ENCODE measurements at regions not wholly inside any gene's neighbourhood (a gene's known extent, or its start where the extent isn't known, plus 50 kb on each side); places are given as distances from the start of the nearest gene placed in this dataset.

- no peak for TF ChIP-seq REST (IDR thresholded peaks at IDR 0.05; ENCODE audit: low read depth, low read length)
- no peak for TF ChIP-seq FOXK2 (IDR thresholded peaks at IDR 0.05)
- no peak for TF ChIP-seq NRF1 (conservative IDR thresholded peaks at IDR 0.05; ENCODE audit: low read depth, low read length)
- TF ChIP-seq RELB (IDR thresholded peaks at IDR 0.05; ENCODE audit: low read depth) = no peak
- 0 out of 2 replicates have a peak, but pooled peaks have one; percentile 42 for TF ChIP-seq TCF12 (IDR thresholded peaks at IDR 0.05; ENCODE audit: low read depth, low read length)
- TF ChIP-seq IKZF2 (IDR thresholded peaks at IDR 0.05) = peak; percentile 27 to 34; a peak in 3 of 4 replicates
- no peak for TF ChIP-seq TCF7 (IDR thresholded peaks at IDR 0.05; ENCODE audit: borderline replicate concordance)
- no peak for TF ChIP-seq PKNOX1 (IDR thresholded peaks at IDR 0.05)
- no peak for TF ChIP-seq PRDM15 (CRISPR knock-in tag; IDR thresholded peaks at IDR 0.05)
- no peak for TF ChIP-seq SMAD1 (IDR thresholded peaks at IDR 0.05; ENCODE audit: low read depth, partially characterized antibody)
- no peak for TF ChIP-seq MEF2B (IDR thresholded peaks at IDR 0.05; ENCODE audit: partially characterized antibody, poor library complexity, severe bottlenecking)
- TF ChIP-seq CEBPZ (IDR thresholded peaks at IDR 0.05; ENCODE audit: low read depth, low read length) = no peak
- TF ChIP-seq ETV6 (conservative IDR thresholded peaks at IDR 0.05 in 1 of 2, IDR thresholded peaks at IDR 0.05 in 1 of 2; ENCODE audit: borderline replicate concordance in 1 of 2, low read depth in 1 of 2) = peak in 1 of 2 experiments; percentile 98; a peak in 2 of 4 replicates
- no peak for TF ChIP-seq POLR2A (IDR thresholded peaks at IDR 0.05; ENCODE audit: low read depth, low read length)
Measured at GRCh38 chr15:66865622-66866611, 163.9 kb downstream of the SMAD6 start (continued).
